ENCODE measurements at regions not wholly inside any gene's neighbourhood (a gene's known extent, or its start where the extent isn't known, plus 50 kb on each side); places are given as distances from the start of the nearest gene placed in this dataset.
"Not testable (repeated sequence)": the region's sequence is repeated elsewhere in the genome, so short reads cannot be mapped to it uniquely, and the experiment has no call there.

DNA sequence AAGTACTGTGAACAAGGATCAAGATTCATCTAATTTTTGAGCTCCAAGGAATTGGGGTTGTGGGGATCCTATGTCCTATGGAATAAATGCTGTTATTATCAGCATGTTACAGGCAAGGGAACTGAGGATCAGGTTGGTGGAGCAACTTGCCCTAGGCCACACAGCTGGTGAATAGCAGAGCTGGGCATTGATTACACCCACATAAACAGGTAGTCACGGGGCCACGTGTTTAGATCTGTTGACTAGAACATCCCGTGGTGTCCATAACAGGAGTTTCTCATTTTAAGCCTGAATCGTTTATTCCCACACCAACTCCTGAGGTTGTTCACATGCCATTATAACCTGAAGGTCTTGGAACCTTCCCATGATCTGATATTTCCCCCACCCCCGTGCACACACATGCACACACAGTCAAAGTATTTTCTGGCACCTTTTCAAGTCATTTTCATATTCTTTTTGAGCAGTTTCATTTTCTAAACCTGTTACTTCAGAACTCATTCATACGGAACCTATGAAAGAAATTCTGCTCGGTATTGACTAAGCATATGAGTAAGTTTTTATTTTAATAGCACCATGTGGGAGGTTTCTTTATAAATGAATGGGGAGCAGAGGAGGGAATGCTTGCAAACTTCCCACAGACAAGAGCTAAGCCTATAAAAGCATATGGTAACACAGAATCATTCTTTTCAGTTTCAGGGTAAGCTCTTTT, 338.1 kb downstream of the ANAPC1 start:
- DNase-seq: not testable (repeated sequence)

- DNase-seq: not testable (repeated sequence)
These were observed 337.4 kb downstream of the ANAPC1 start for GRCh38 chr2:111546578-111546977.

- not testable (repeated sequence) for DNase-seq
These were observed 334.8 kb downstream of the ANAPC1 start for GRCh38 chr2:111549174-111549573.

DNA sequence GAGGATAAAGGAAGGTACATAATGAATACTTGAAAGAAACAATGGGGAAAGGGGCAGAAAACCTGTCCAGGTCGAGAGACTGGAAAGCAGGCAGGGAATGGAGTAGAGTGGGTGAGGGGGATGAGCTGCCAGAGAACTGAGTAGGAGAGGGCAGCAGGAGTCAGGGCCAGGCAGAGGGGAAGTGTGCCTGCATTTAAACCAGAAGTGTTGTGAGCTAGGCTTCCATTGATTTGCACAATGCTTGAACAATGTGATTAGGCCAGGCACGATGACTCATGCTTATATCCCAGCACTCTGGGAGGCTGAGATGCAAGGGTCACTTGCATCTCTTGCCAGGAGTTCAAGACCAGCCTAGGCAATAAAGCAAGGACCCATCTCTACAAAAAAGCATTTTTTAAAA, 332.6 kb downstream of the ANAPC1 start:
- not testable (repeated sequence) for DNase-seq

GRCh38 chr2:111552625-111553024, 331.4 kb downstream of the ANAPC1 start:
- DNase-seq: not testable (repeated sequence)

DNA sequence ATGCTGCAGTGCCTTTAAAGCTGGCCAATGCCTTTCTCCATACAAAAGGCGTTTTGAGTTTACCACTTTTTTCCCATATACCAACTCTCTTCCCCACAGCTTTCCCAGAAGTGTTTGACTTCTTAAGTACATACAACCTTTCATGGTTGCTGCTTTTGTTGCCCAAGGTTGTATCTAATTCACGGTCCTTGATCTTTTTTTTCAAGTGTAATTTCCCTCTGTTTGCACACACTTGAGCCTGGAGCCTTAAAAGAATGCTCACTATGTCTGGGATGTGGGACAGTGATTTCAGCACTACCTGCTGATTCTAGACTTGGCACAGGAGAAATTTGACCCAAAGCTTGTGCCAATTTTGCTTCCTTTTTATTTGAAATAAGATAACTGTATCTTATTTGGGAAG, 324.7 kb downstream of the ANAPC1 start:
- DNase-seq: not testable (repeated sequence)

- not testable (repeated sequence) for DNase-seq
These were observed 324.2 kb downstream of the ANAPC1 start for GRCh38 chr2:111559814-111560213.

- DNase-seq: not testable (repeated sequence)
These were observed 317.9 kb downstream of the ANAPC1 start for GRCh38 chr2:111566068-111566467.

DNA sequence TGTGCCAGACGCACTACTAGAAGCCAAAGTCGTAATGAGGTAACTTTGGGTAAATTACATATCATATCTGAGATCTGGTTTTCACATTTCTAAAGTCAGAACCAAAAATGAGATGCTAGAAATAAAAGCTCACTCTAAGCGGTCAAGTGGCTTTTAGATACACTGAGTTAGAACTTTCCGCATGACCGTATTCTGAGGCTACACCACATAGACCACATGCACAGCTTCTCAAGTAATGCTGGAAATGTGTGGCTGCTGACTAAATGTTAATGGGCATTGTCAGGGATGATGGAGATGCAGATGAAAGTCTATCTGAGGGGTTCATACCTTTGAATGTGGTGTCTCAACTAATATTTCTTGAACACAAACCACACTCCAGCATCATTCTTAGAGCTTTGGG, 316.8 kb downstream of the ANAPC1 start:
- DNase-seq: not testable (repeated sequence)

DNA sequence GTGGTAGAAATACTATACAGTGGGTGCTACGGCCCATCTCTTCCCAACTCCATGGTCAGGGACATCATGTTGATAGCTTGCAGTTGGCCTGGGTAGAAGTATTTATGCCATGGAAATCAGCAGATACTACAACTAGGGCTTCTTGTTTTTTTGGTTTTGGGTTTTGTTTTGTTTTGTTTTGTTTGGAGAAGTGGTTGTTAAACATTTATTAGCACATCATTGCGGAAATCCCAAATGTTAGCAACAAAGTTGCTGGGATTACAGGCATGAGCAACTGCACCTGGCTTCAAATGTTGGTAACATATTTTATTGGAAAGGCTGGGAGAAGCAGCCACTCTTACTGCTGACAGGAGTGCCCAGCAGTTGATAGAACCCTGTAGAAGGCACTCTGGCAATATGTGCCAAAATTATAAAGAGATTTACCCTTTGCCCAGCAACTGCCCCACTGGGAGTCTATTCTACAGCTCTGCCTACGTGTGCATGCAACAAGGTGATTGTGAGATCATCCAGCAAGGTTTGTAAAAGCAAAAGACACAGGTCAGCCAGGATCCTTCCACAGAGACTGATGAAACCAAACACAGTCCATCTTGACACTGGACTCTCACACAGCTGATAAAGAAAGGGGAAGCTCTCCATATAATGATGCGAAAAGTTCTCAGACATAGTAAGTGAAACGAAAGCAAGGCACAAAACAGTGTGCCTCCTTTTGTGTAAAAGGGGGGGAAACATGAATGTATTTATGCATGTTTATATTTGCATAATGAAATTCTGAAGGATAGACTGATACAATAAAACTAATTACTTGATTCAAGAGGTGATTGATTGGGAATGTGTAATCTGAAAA, 314.4 kb downstream of the ANAPC1 start:
- not testable (repeated sequence) for DNase-seq

GRCh38 chr2:111570300-111571114, 313.5 kb downstream of the ANAPC1 start:
- not testable (repeated sequence) for DNase-seq

DNA sequence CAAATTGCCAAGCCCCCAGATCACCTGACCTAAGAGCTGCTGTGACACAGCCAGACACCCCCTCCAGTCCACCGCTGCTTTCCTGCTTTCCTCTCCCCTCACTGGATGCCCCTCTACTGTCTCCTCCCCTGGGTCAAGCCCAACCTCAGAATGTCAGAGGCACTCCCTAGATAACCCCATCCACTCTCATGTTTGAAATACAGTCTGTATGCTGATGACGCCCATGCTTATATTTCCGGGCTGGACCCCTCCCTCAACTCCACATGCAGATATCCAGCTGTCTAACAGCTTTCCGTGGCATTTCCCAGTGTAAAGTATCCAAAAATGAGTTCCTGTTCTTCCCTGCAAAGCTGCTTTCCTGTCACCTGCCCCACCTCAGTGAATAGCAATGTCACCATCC, 309.2 kb downstream of the ANAPC1 start:
- DNase-seq: not testable (repeated sequence)

GRCh38 chr2:111577154-111577885, 306.7 kb downstream of the ANAPC1 start:
- DNase-seq: not testable (repeated sequence)

GRCh38 chr2:111579500-111580134, 304.4 kb downstream of the ANAPC1 start:
- DNase-seq: not testable (repeated sequence)

GRCh38 chr2:111580616-111581015, 303.4 kb downstream of the ANAPC1 start:
- not testable (repeated sequence) for DNase-seq

- not testable (repeated sequence) for DNase-seq
These were observed 301.9 kb downstream of the ANAPC1 start for GRCh38 chr2:111582090-111582489.

GRCh38 chr2:111583480-111583879, 300.5 kb downstream of the ANAPC1 start:
- DNase-seq: not testable (repeated sequence)

DNA sequence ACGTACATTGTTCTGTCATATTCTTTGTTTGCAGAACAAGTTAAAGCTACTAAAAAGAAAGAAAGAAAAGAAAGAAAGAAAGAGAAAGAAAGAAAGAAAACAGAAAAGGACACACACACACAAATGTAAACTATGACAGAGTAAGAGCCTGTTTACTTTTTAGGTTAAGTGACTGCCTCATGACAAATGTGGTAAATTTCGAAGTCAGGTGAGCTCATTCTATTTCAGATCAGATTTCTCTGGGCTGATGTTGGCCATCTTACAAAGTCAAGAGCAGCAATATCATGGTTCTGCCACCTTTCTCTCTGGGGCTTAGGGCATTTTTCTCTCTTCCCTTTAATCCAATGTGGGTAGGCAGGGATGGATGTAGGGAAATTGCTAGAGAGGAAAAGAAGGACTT, 299.5 kb downstream of the ANAPC1 start:
- DNase-seq: not testable (repeated sequence)

GRCh38 chr2:111584950-111585349, 299.0 kb downstream of the ANAPC1 start:
- not testable (repeated sequence) for DNase-seq

DNA sequence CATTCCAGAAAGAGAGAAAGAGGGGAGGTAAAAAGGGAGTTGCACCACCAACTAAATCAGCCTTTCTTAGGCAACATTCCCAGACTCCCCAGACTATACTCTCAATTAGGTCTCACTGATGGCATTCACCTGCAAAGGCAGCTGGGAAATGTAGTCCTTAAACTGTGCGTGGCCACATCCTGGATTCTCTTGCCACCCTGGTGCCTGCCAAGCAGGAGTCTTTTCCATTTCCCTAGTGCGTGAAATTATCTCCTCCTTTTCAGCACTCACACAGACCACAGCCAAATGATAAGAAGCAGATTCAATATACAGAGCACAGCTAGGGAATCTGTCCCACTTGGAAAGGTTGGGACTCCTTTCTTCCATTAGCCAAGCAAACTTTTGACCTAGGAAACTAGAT, 298.0 kb downstream of the ANAPC1 start:
- DNase-seq: not testable (repeated sequence)

DNA sequence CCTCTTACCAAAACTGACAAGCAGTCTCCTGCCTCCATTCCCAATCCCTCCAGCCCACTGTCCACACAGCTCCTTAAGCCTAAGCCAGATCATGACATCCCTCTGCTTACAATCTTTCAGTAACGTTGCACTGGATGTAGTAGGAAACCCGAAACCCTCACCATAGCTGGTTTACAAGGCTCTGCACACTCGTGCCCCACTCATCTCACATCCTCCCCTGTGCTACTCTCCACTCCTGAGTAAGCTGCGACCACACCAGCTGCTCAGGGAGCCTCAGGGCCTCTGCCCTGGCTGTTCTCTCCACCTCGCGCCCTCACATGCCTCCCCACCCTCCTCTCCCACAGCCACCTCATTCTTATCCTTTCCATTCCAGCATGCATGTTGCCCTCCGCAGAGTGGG, 288.9 kb downstream of the ANAPC1 start:
- DNase-seq: not testable (repeated sequence)
